22Rv1 (cell line): ENCODE measurements at regions not wholly inside any gene's neighbourhood (a gene's known extent, or its start where the extent isn't known, plus 50 kb on each side); places are given as distances from the start of the nearest gene placed in this dataset.

Experiments
- ZFX ChIP-seq: fragments of 450-650 bp; IDR thresholded peaks from 2 replicates; pipeline ENCODE4 v1.6.1; 2017; ENCODE audit warnings: antibody characterized with exemption, borderline replicate concordance
- TF ChIP-seq, protein P1 (sequence below): fragments of 450-650 bp; IDR thresholded peaks from 2 replicates; pipeline ENCODE4 v1.5.1; 2017; ENCODE audit warnings: mild to moderate bottlenecking

DNA sequence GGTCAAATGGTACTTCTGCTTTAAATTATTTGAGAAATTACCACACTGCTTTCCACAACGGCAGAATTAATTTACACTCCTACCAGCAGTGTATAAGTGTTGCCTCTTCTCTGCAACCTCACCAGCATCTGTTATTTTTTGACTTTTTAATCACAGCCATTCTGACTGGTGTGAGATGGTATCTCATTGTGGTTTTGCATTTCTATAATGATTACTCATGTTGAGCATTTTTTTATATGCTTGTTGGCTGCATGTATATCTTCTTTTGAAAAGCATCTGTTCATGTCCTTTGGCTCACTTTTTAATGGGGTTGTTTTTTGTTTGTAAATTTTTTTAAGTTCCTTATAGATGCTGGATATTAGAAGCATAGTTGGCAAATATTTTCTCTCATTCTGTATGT lies 446.7 kb downstream of the PMP22 start:
- TF ChIP-seq, protein P1, sequence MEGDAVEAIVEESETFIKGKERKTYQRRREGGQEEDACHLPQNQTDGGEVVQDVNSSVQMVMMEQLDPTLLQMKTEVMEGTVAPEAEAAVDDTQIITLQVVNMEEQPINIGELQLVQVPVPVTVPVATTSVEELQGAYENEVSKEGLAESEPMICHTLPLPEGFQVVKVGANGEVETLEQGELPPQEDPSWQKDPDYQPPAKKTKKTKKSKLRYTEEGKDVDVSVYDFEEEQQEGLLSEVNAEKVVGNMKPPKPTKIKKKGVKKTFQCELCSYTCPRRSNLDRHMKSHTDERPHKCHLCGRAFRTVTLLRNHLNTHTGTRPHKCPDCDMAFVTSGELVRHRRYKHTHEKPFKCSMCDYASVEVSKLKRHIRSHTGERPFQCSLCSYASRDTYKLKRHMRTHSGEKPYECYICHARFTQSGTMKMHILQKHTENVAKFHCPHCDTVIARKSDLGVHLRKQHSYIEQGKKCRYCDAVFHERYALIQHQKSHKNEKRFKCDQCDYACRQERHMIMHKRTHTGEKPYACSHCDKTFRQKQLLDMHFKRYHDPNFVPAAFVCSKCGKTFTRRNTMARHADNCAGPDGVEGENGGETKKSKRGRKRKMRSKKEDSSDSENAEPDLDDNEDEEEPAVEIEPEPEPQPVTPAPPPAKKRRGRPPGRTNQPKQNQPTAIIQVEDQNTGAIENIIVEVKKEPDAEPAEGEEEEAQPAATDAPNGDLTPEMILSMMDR, result no peak
- no peak for TF ChIP-seq ZFX
